ENCODE measurements at regions not wholly inside any gene's neighbourhood (a gene's known extent, or its start where the extent isn't known, plus 50 kb on each side); places are given as distances from the start of the nearest gene placed in this dataset.

DNA sequence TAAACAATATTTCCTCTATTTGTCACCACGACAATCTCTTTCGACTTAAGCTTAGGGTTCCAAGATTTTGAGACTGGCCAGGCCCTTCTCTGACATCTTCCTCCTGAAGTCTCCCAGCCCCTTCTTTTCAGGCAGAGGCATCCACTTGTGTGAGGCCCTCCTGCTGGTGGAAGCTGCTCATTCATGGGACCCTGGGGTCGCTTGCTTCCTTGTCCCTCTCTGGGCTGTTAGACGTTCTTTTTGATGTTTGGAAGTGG is 188.2 kb upstream of the APCDD1 start:
- Histone ChIP-seq H3T11ph (ENCODE audit: low read length) (no peak overlapping the region), H3K79me2 (ENCODE audit: insufficient read depth, low read length) (no peaks in the 10 kb centered on the region), H4K8ac (replicated peaks; ENCODE audit: insufficient read length, low read depth, low read length) (no peak overlapping the region), H2BK15ac (ENCODE audit: low read depth, low read length) (no peak overlapping the region), H4K91ac (ENCODE audit: insufficient read length, low read depth, low read length) (no peak overlapping the region), H3K4ac (ENCODE audit: low read depth, low read length) (no peak overlapping the region), H2AK5ac (ENCODE audit: insufficient read length, low read length) (no peak overlapping the region), H3K23me2 (ENCODE audit: insufficient read length, low read depth, low read length, poor library complexity, severe bottlenecking) (no peaks in the 10 kb centered on the region), H2BK5ac (ENCODE audit: insufficient read length, low read length) (no peak overlapping the region), H2BK12ac (ENCODE audit: insufficient read length, low read depth, low read length) (no peak overlapping the region), H3K4me1 (ENCODE audit: insufficient read depth, low read length) (no peaks in the 10 kb centered on the region), H2BK20ac (ENCODE audit: low read depth, low read length, poor library complexity, severe bottlenecking) (no peak overlapping the region), H2AFZ (ENCODE audit: low read length) (no peak overlapping the region), H3K18ac (ENCODE audit: insufficient read length, low read depth, low read length) (no peak overlapping the region), H3K56ac (ENCODE audit: insufficient read length, low read depth, low read length) (no peak overlapping the region), H2BK120ac (ENCODE audit: low read depth, low read length, poor library complexity, severe bottlenecking) (no peak overlapping the region), H3K27ac (ENCODE audit: insufficient read length, low read depth, low read length) (no peak overlapping the region), H3K23ac (ENCODE audit: insufficient read length, low read depth, low read length) (no peak overlapping the region), H3K9me3 (ENCODE audit: control insufficient read depth, low read depth, low read length) (no peaks in the 10 kb centered on the region), H3K79me1 (ENCODE audit: insufficient read depth, low read depth, low read length, poor library complexity, severe bottlenecking) (no peaks in the 10 kb centered on the region), H3K4me2 (ENCODE audit: insufficient read depth, insufficient read length, low read length) (no peak overlapping the region), H4K20me1 (ENCODE audit: control insufficient read depth, insufficient read depth, insufficient read length) (no peaks in the 10 kb centered on the region), H4K5ac (ENCODE audit: insufficient read length, low read depth, low read length) (no peak overlapping the region), H3K9ac (ENCODE audit: extremely low read depth, insufficient read length, low read length) (no peak overlapping the region), H3K14ac (ENCODE audit: insufficient read depth, low read length) (no peak overlapping the region), H3K27me3 (ENCODE audit: insufficient read depth, low read length) (no peaks in the 10 kb centered on the region)
- Mint-ChIP-seq H3K4me3 (no peak overlapping the region), H3K4me1 (peaks cover 6% of the 10 kb centered on the region in 2 experiments; a peak in 3 of 4 replicates), H3K27me3 (ENCODE audit: low read depth) (no peaks in the 10 kb centered on the region), H3K9me3 (peaks cover 0 to 6% of the 10 kb centered on the region in 2 experiments; a peak in 1 of 5 replicates), H3K36me3 (ENCODE audit: insufficient read depth in 1 of 3, low read depth in 3 of 3) (no peaks in the 10 kb centered on the region; a peak in 2 of 7 replicates), H3K27ac (no peak overlapping the region; a peak in 1 of 7 replicates)
- TF ChIP-seq, protein P1, sequence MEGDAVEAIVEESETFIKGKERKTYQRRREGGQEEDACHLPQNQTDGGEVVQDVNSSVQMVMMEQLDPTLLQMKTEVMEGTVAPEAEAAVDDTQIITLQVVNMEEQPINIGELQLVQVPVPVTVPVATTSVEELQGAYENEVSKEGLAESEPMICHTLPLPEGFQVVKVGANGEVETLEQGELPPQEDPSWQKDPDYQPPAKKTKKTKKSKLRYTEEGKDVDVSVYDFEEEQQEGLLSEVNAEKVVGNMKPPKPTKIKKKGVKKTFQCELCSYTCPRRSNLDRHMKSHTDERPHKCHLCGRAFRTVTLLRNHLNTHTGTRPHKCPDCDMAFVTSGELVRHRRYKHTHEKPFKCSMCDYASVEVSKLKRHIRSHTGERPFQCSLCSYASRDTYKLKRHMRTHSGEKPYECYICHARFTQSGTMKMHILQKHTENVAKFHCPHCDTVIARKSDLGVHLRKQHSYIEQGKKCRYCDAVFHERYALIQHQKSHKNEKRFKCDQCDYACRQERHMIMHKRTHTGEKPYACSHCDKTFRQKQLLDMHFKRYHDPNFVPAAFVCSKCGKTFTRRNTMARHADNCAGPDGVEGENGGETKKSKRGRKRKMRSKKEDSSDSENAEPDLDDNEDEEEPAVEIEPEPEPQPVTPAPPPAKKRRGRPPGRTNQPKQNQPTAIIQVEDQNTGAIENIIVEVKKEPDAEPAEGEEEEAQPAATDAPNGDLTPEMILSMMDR (conservative IDR thresholded peaks at IDR 0.05) = no peak
- DNase-seq = no peak
- no CpG with 5 or more reads among the region's 4 CpGs for WGBS (ENCODE audit: extremely low coverage, insufficient read length, low lambda C conversion rate)

Data from H9 (cell line).